ENCODE measurements at regions not wholly inside any gene's neighbourhood (a gene's known extent, or its start where the extent isn't known, plus 50 kb on each side); places are given as distances from the start of the nearest gene placed in this dataset.
"Not testable (repeated sequence)": the region's sequence is repeated elsewhere in the genome, so short reads cannot be mapped to it uniquely, and the experiment has no call there.

GRCh38 chr12:8282181-8282580 is 54.8 kb upstream of the FAM90A1 start:
- not testable (repeated sequence) for FAIRE-seq; DNase-seq (ENCODE audit: insufficient read length, low spot score)

GRCh38 chr12:8285681-8286080 is 58.3 kb upstream of the FAM90A1 start:
- not testable (repeated sequence) for FAIRE-seq; DNase-seq (ENCODE audit: insufficient read length, low spot score)

- not testable (repeated sequence) for DNase-seq (ENCODE audit: insufficient read length, low spot score); FAIRE-seq
Observed at GRCh38 chr12:8291764-8292163, 64.3 kb upstream of the FAM90A1 start.

GRCh38 chr12:8294662-8295061 is 67.2 kb upstream of the FAM90A1 start:
- not testable (repeated sequence) for FAIRE-seq; DNase-seq (ENCODE audit: insufficient read length, low spot score)

GRCh38 chr12:8308611-8309010 is 81.2 kb upstream of the FAM90A1 start:
- not testable (repeated sequence) for FAIRE-seq

GRCh38 chr12:8315997-8316396 is 88.6 kb upstream of the FAM90A1 start:
- DNase-seq (ENCODE audit: insufficient read length, low spot score); FAIRE-seq: not testable (repeated sequence)

More at GRCh38 chr12:8308611-8309010, 81.2 kb upstream of the FAM90A1 start:
- not testable (repeated sequence) for DNase-seq (ENCODE audit: insufficient read length, low spot score)

- FAIRE-seq; DNase-seq (ENCODE audit: insufficient read length, low spot score): not testable (repeated sequence)
Observed at GRCh38 chr12:8317675-8318074, 90.3 kb upstream of the FAM90A1 start.

GRCh38 chr12:8320251-8320730 is 92.9 kb upstream of the FAM90A1 start:
- not testable (repeated sequence) for DNase-seq (ENCODE audit: insufficient read length, low spot score)

GRCh38 chr12:8320791-8321370 is 93.5 kb upstream of the FAM90A1 start:
- DNase-seq (ENCODE audit: insufficient read length, low spot score); FAIRE-seq: not testable (repeated sequence)

More at GRCh38 chr12:8320251-8320730, 92.9 kb upstream of the FAM90A1 start:
- not testable (repeated sequence) for FAIRE-seq

- FAIRE-seq, result not testable (repeated sequence)
Observed at GRCh38 chr12:8325145-8325839, 97.9 kb upstream of the FAM90A1 start.

GRCh38 chr12:8328835-8329234 is 101.4 kb upstream of the FAM90A1 start:
- DNase-seq (ENCODE audit: insufficient read length, low spot score); FAIRE-seq: not testable (repeated sequence)

More at GRCh38 chr12:8325145-8325839, 97.9 kb upstream of the FAM90A1 start:
- not testable (repeated sequence) for DNase-seq (ENCODE audit: insufficient read length, low spot score)

GRCh38 chr12:8332373-8332772 is 105.0 kb upstream of the FAM90A1 start:
- DNase-seq (ENCODE audit: insufficient read length, low spot score); FAIRE-seq: not testable (repeated sequence)

- DNase-seq (ENCODE audit: insufficient read length, low spot score); FAIRE-seq: not testable (repeated sequence)
Observed at GRCh38 chr12:8351073-8351472, 104.7 kb upstream of the CLEC6A start.

- not testable (repeated sequence) for DNase-seq (ENCODE audit: insufficient read length, low spot score); FAIRE-seq
Observed at GRCh38 chr12:8354741-8355140, 101.0 kb upstream of the CLEC6A start.

- FAIRE-seq; DNase-seq (ENCODE audit: insufficient read length, low spot score): not testable (repeated sequence)
Observed at GRCh38 chr12:8355531-8355930, 100.2 kb upstream of the CLEC6A start.

GRCh38 chr12:8373744-8374143 is 82.0 kb upstream of the CLEC6A start:
- peak; percentile 3 for DNase-seq (ENCODE audit: insufficient read length, low spot score)
- FAIRE-seq, result not testable (repeated sequence)

- DNase-seq (ENCODE audit: insufficient read length, low spot score); FAIRE-seq: not testable (repeated sequence)
Observed at GRCh38 chr12:8375122-8375521, 80.6 kb upstream of the CLEC6A start.

GRCh38 chr12:8377756-8378155 is 78.0 kb upstream of the CLEC6A start:
- not testable (repeated sequence) for DNase-seq (ENCODE audit: insufficient read length, low spot score); FAIRE-seq

GRCh38 chr12:8382556-8382955 is 73.2 kb upstream of the CLEC6A start:
- not testable (repeated sequence) for DNase-seq (ENCODE audit: insufficient read length, low spot score); FAIRE-seq

- not testable (repeated sequence) for DNase-seq (ENCODE audit: insufficient read length, low spot score); FAIRE-seq
Observed at GRCh38 chr12:8384686-8385085, 71.1 kb upstream of the CLEC6A start.

- DNase-seq (ENCODE audit: insufficient read length, low spot score); FAIRE-seq: not testable (repeated sequence)
Observed at GRCh38 chr12:8385431-8385830, 70.3 kb upstream of the CLEC6A start.

Data from H54 (cell line).